NOMO-1 treated with dmso at 0.1 percent for 144 hours (cell line): ENCODE measurements at regions not wholly inside any gene's neighbourhood (a gene's known extent, or its start where the extent isn't known, plus 50 kb on each side); places are given as distances from the start of the nearest gene placed in this dataset.
A peak's percentile ranks its signal among the peaks of the same experiment; 100 is the strongest.
"Not testable (repeated sequence)": the region's sequence is repeated elsewhere in the genome, so short reads cannot be mapped to it uniquely, and the experiment has no call there.

Experiments
- DNase-seq: peaks from one replicate; lab custom pipeline; 2025; ENCODE audit not compliant: unreplicated experiment; lab: John Stamatoyannopoulos, UW

GRCh38 chr14:86772075-86772474 is 1220.9 kb downstream of the GALC start:
- no peak for DNase-seq

DNA sequence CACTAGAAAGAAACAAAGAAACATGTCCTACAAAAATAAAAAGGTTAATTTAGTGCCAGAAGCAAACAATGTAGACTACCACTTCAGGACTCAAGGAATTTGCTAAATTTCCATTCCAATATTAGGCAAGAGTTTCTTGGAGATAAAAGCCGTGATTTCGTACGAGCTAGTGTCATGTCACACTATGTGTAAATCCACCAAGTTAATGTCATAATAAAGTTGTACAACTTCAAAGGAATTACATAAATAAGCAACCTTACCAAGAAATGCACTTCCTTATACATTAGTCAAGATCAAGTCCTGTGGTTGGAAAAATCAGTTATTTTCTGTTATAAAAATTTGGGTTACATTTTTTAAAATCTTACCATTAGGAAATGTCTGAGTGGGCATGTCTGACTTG is 1222.8 kb downstream of the GALC start:
- DNase-seq, result no peak

DNA sequence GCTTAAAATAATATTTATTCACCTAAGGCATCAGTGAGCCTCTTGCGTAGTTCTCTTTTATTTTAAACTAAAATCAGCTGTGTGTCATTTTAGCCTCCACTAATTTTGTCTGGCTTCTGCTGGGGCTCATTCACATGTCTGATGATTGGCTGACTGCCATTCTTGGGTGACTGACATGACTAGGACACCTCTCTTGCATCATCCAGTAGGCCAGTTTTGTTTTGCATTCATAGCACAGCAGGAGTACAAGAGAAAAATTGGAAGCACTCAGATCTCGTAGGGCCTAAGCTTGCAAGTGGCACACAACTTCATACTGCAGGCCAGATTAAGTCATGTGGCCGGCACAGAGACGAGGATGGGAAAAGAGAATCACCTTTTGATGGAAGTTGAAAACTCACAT is 1226.5 kb downstream of the GALC start:
- no peak for DNase-seq

GRCh38 chr14:86761611-86762010 is 1231.4 kb downstream of the GALC start:
- DNase-seq, result no peak

DNA sequence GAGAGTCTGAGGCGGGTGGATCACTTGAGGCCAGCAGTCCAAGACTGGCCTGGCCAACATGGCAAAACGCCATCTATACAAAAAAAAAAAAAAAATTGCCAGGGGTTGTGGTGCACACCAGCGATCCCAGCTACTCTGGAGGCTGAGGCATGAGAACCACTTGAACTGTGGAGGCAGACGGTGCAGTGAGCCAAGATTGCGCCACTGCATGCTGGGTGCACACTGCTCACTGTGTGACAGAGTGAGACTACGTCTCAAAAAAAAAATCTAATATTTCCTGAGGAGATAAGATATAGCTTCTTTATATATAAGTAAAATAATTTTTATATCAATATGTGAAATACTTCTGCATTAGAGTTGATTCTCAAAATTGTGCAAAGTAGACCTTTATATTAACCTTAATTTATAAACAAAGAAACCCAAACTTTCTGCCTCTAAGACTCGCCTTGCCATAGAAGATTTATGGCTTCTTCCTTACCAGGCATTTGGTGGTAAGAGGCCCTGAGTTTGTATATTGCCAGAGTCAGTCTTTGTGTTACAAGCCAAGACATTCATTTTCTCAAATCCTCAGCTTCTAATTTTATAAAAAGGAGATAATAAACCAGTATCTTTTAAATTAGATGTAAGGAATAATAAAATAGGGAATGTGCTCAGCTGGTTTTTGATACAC is 1226.7 kb downstream of the FLRT2 start:
- DNase-seq, result peak; percentile 42

DNA sequence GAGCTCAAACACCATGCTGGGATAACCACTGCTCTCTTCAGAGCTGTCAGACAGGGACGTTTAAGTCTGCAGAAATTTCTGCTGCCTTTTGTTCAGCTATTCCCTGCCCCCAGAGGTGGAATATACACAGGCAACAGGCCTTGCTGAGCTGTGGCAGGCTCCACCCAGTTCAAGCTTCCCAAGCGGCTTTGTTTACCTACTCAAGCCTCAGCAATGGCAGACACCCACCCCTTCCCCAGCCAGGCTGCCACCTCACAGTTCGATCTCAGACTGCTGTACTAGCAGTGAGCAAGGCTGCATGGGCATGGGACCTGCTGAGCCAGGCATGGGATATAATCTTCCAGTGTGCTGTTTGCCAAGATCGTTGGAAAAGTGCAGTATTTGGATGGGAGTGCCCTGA is 1220.5 kb downstream of the FLRT2 start:
- not testable (repeated sequence) for DNase-seq

GRCh38 chr14:86739761-86740160 is 1209.8 kb downstream of the FLRT2 start:
- no peak for DNase-seq

GRCh38 chr14:86731427-86731826 is 1201.5 kb downstream of the FLRT2 start:
- not testable (repeated sequence) for DNase-seq

- DNase-seq, result no peak
These were observed 1193.3 kb downstream of the FLRT2 start for GRCh38 chr14:86723254-86723624.

- no peak for DNase-seq
These were observed 1192.8 kb downstream of the FLRT2 start for GRCh38 chr14:86722612-86723253.

- DNase-seq, result no peak
These were observed 1184.6 kb downstream of the FLRT2 start for GRCh38 chr14:86714575-86714974.

DNA sequence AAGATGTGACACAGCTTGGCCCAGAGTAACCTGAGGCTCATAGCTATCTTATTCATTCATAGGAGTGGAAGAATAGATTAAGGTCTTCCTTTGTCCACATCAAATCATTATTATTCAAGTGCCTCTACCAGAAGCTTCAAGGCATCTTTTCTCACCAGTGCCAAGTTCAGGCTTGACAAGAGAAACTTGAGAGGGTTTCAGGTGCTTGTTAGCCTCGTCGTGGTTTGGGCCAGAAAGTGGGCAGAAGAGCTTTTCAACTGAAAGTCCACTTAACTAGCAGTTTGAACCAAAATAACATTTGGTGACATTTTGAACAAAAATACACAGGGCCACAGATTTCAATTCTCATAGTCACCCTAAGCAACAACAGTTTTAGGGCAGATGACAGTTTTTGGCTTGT is 1184.2 kb downstream of the FLRT2 start:
- DNase-seq, result no peak

DNA sequence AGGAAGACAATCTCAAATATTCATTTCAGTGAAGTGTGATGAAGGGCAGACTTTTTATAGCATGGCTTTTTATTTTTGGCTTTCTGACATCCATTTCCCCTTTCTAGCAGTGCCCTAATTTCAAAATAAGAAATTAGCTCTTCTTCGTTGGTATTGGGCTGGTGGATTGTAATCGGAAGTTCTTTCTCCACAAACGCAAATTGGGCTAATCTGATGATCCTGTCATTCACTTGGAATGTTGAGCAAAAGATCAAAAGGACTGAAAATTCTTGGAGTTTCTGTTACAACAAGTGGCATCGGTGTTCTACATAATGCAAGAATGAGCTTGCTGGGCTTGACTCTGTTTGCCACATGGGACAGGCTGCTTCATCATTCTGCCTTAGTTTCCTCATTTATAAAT is 1182.8 kb downstream of the FLRT2 start:
- DNase-seq, result peak; percentile 47

DNA sequence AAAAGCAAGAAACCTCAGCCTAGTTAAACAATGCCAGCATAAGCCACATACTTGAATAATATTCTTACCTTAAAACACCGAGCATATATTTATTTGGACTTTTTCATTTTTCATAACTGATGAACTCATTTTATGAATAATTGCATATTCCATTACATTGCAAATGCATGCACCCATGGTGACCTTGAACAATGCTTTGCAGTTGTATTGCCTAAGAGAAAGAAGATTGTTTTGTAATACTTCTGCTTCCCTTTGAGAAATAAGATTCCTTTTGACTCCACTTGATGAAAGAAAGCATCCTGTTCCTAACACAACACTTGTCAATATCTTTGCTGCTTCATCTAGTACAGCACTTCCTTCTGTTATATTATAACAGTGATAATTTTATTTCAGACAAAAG is 1182.2 kb downstream of the FLRT2 start:
- no peak for DNase-seq

DNA sequence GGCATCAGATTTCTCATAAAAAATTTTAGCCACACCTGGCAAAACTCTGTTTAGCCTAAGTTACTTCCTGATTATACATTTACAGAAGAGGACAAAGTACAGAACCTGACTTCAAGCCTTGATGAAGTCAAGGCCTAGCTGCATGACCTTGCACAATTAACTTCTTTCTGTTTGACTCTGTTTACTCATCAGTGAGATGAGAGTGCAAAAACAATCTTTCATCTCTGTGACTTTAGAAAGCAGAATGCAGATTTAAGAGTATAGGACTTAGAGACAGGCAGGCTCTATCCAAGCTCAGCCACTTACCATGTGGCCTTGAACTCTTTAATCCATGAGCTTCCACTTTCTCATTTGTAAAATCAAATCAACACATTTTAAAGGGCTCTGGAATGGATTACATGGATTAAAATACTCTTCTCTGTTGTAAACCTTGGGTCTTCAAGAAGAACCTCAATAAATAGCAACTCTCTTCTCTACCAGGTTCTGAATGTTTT is 1178.9 kb downstream of the FLRT2 start:
- no peak for DNase-seq

DNA sequence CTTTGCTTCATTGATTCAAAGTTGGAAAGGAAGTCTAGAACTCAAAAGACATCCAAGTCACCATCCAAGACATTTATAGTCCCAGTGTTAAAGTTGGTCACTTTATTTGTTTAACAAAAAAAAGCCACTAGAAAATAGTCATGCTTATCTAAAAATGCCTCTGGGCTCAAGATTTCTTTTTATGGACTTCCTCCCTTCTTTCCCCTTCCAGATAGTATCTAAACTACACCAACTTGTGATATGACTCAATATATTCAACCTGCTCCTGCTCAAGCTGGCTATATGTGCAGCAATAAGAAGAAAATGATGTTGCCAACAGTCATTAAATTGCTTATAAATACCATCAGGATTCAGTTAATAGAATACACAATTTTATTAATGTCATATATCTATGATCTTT is 1177.1 kb downstream of the FLRT2 start:
- no peak for DNase-seq

- no peak for DNase-seq
These were observed 1153.6 kb downstream of the FLRT2 start for GRCh38 chr14:86683561-86683960.

DNA sequence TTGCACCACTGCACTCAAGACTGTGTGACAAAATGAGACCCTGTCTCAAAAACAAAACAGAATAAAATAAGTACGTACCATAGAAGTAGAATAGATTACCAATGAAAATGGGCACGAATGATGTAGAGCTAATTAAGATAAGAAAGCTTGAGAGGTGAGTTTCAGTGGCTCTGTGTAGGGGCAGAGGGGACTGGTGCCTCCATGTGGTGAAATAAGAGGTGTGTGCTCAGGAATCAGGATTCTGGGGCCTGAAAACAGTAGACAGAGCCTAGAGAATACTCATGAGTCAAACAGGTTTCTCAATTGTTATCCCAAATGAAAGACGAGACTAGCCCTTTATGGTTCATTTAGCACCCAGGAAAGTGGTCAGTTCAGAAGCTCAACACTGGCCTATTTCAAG is 1145.1 kb downstream of the FLRT2 start:
- no peak for DNase-seq

- DNase-seq, result no peak
These were observed 1143.6 kb downstream of the FLRT2 start for GRCh38 chr14:86673523-86673969.

GRCh38 chr14:86672080-86672479 is 1142.1 kb downstream of the FLRT2 start:
- no peak for DNase-seq

- DNase-seq, result no peak
These were observed 1136.0 kb downstream of the FLRT2 start for GRCh38 chr14:86665975-86666374.

- DNase-seq, result no peak
These were observed 1132.4 kb downstream of the FLRT2 start for GRCh38 chr14:86662334-86662733.
